ENCODE measurements at regions not wholly inside any gene's neighbourhood (a gene's known extent, or its start where the extent isn't known, plus 50 kb on each side); places are given as distances from the start of the nearest gene placed in this dataset.

- Histone ChIP-seq H3K36me3 (ENCODE audit: low read depth) (no peaks in the 10 kb centered on the region), H3K79me2 (ENCODE audit: low read depth) (no peaks in the 10 kb centered on the region), H3K9me3 (ENCODE audit: insufficient read depth, low read depth) (no peaks in the 10 kb centered on the region), H4K20me1 (ENCODE audit: insufficient read depth) (no peaks in the 10 kb centered on the region), H3F3A (ENCODE audit: insufficient read depth, low read depth) (no peaks in the 10 kb centered on the region), H3K27ac (no peak overlapping the region), H3K4me3 (no peak overlapping the region), H3K4me2 (no peak overlapping the region), H2AFZ (no peak overlapping the region), H3K4me1 (replicated peaks; ENCODE audit: insufficient read depth) (no peaks in the 10 kb centered on the region), H3K27me3 (ENCODE audit: insufficient read depth, low read depth) (peaks cover 26% of the 10 kb centered on the region; the same call in 1 of the 2 replicates), H3K9me2 (ENCODE audit: insufficient read depth) (no peaks in the 10 kb centered on the region)
- no peak for DNase-seq
- ChIA-PET POLR2A (ENCODE audit: unreplicated experiment) (no interaction called here), CTCF (no interaction called here)
- TF ChIP-seq EZH2 (IDR thresholded peaks at IDR 0.05; ENCODE audit: low read depth) (no peak), CTCF (conservative IDR thresholded peaks at IDR 0.05) (no peak)
- no TSS peak for BruUV-seq (replicated peaks)
- intact Hi-C loops (cut with micrococcal nuclease; ENCODE audit: unreplicated experiment), result no loop called here
Measured at GRCh38 chr1:14367451-14367850, 231.0 kb upstream of the KAZN start.

GRCh38 chr1:14369526-14370213 lies 228.8 kb upstream of the KAZN start:
- Histone ChIP-seq H3K9me2 (ENCODE audit: insufficient read depth) (no peaks in the 10 kb centered on the region), H3K27ac (no peak overlapping the region), H3K27me3 (ENCODE audit: insufficient read depth, low read depth) (peaks cover 26% of the 10 kb centered on the region; the same call in 1 of the 2 replicates), H3F3A (ENCODE audit: insufficient read depth, low read depth) (no peaks in the 10 kb centered on the region), H3K36me3 (ENCODE audit: low read depth) (no peaks in the 10 kb centered on the region), H4K20me1 (ENCODE audit: insufficient read depth) (no peaks in the 10 kb centered on the region), H3K4me1 (replicated peaks; ENCODE audit: insufficient read depth) (no peaks in the 10 kb centered on the region), H3K9me3 (ENCODE audit: insufficient read depth, low read depth) (no peaks in the 10 kb centered on the region), H3K79me2 (ENCODE audit: low read depth) (no peaks in the 10 kb centered on the region), H3K4me2 (no peak overlapping the region), H2AFZ (no peak overlapping the region), H3K4me3 (no peak overlapping the region)
- DNase-seq, result no peak
- BruUV-seq (replicated peaks), result no TSS peak
- intact Hi-C loops (cut with micrococcal nuclease; ENCODE audit: unreplicated experiment), result no loop called here
- ChIA-PET POLR2A (ENCODE audit: unreplicated experiment) (no interaction called here), CTCF (no interaction called here)
- TF ChIP-seq CTCF (conservative IDR thresholded peaks at IDR 0.05), result no peak
- TF ChIP-seq EZH2 (IDR thresholded peaks at IDR 0.05; ENCODE audit: low read depth), result no peak

- ChIA-PET CTCF (no interaction called here), POLR2A (ENCODE audit: unreplicated experiment) (no interaction called here)
- Histone ChIP-seq H3K4me3 (no peak overlapping the region), H3K27me3 (ENCODE audit: insufficient read depth, low read depth) (peaks cover 14% of the 10 kb centered on the region; the same call in 1 of the 2 replicates), H3K4me1 (replicated peaks; ENCODE audit: insufficient read depth) (no peaks in the 10 kb centered on the region), H4K20me1 (ENCODE audit: insufficient read depth) (no peaks in the 10 kb centered on the region), H3K4me2 (no peak overlapping the region), H3K79me2 (ENCODE audit: low read depth) (no peaks in the 10 kb centered on the region), H2AFZ (no peak overlapping the region), H3F3A (ENCODE audit: insufficient read depth, low read depth) (no peaks in the 10 kb centered on the region), H3K36me3 (ENCODE audit: low read depth) (no peaks in the 10 kb centered on the region), H3K27ac (no peak overlapping the region), H3K9me2 (ENCODE audit: insufficient read depth) (no peaks in the 10 kb centered on the region), H3K9me3 (ENCODE audit: insufficient read depth, low read depth) (no peaks in the 10 kb centered on the region)
- no TSS peak for BruUV-seq (replicated peaks)
- DNase-seq, result no peak
- no peak for TF ChIP-seq EZH2 (IDR thresholded peaks at IDR 0.05; ENCODE audit: low read depth)
- no peak for TF ChIP-seq CTCF (conservative IDR thresholded peaks at IDR 0.05)
- intact Hi-C loops (cut with micrococcal nuclease; ENCODE audit: unreplicated experiment), result no loop called here
Measured at GRCh38 chr1:14371771-14372497, 226.6 kb upstream of the KAZN start.

Data from PC-9 (cell line).